ENCODE measurements at regions not wholly inside any gene's neighbourhood (a gene's known extent, or its start where the extent isn't known, plus 50 kb on each side); places are given as distances from the start of the nearest gene placed in this dataset.

DNA sequence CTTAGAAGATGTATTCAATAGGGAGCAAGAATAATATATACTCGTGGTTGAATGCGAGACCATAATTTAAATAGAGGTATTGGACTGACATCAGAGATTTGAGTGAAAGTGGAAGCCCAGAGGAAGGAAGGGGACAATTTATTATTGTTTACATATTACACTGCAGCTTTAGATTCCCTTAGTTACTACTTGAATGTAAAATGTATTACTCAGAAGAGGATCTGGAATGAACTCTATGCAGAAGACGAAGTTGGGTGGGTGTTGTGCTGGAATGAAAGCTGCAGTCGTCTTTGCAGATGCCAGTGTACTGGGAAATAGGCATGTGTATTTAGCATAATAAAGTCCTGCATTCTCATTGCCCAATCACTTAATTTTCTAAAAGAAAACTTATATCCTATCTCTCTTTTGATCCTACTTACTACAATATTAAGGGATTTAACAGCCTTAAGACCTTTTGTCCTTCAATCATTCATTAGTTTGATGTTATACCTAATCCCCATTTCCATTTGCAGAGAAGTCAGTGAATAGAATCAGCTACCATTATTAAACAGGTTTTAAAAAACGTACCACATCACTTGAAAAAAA is 570.7 kb upstream of the WWC1 start:
- no peak overlapping the region for H3K4me3 ChIP-seq
- WGBS (ENCODE audit: insufficient coverage, low coverage, low lambda C conversion rate, missing lambda C conversion rate), result 33% methylated on average over 5 of the region's 5 CpGs
- DNase-seq (no peak), ATAC-seq (no peak)
- H3K36me3 ChIP-seq, result no peaks in the 10 kb centered on the region
- no peak for TF ChIP-seq POLR2A (IDR thresholded peaks at IDR 0.05)
- TF ChIP-seq, protein P1, sequence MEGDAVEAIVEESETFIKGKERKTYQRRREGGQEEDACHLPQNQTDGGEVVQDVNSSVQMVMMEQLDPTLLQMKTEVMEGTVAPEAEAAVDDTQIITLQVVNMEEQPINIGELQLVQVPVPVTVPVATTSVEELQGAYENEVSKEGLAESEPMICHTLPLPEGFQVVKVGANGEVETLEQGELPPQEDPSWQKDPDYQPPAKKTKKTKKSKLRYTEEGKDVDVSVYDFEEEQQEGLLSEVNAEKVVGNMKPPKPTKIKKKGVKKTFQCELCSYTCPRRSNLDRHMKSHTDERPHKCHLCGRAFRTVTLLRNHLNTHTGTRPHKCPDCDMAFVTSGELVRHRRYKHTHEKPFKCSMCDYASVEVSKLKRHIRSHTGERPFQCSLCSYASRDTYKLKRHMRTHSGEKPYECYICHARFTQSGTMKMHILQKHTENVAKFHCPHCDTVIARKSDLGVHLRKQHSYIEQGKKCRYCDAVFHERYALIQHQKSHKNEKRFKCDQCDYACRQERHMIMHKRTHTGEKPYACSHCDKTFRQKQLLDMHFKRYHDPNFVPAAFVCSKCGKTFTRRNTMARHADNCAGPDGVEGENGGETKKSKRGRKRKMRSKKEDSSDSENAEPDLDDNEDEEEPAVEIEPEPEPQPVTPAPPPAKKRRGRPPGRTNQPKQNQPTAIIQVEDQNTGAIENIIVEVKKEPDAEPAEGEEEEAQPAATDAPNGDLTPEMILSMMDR (IDR thresholded peaks at IDR 0.05), result no peak
- no peaks in the 10 kb centered on the region for H3K27me3 ChIP-seq
- no peaks in the 10 kb centered on the region for H3K4me1 ChIP-seq
- no peaks in the 10 kb centered on the region for H3K9me3 ChIP-seq
- H3K27ac ChIP-seq, result no peak overlapping the region
- intact Hi-C loops (cut with DNase I), result loop anchor here in 1 of 2 donors (10.0 kb wide), 1 partner anchor 324 kb away; no protein-coding TSS in a partner anchor

DNA sequence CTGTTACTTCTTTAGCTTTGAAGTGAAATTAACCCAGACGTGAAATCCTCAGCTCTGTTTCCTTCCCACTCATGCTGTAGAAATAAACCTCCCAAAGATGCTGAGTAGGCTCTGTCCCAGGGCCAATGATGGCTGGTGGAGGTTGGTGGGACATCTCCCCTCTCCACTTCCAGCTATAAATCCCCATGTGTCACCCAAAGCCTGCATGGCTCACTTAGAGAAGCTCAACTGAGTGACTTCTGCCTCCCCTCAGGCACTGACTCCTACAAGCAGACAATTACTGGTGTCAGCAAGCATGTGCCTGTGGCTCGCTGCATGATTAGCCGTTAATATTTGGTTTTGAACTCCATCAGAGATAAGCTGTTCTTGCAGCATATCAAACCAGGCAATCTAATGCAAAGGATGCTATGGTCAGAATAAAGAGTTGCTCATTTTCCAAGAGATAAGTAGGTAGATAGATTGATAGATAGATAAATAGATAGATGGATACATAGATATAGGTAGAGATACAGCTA is 569.5 kb upstream of the WWC1 start:
- DNase-seq, result no peak
- Histone ChIP-seq H3K9me3 (no peaks in the 10 kb centered on the region), H3K4me3 (no peak overlapping the region), H3K27me3 (no peaks in the 10 kb centered on the region), H3K36me3 (no peaks in the 10 kb centered on the region), H3K4me1 (no peaks in the 10 kb centered on the region), H3K27ac (no peak overlapping the region)
- TF ChIP-seq POLR2A (IDR thresholded peaks at IDR 0.05), result no peak
- TF ChIP-seq, protein P1 (IDR thresholded peaks at IDR 0.05), result no peak
- ATAC-seq, result no peak
- intact Hi-C loops (cut with DNase I), result loop anchor here in 1 of 2 donors (10.0 kb wide), 1 partner anchor 323 kb away; no protein-coding TSS in a partner anchor
- WGBS (ENCODE audit: insufficient coverage, low coverage, low lambda C conversion rate, missing lambda C conversion rate), result 56% methylated on average over 3 of the region's 3 CpGs

DNA sequence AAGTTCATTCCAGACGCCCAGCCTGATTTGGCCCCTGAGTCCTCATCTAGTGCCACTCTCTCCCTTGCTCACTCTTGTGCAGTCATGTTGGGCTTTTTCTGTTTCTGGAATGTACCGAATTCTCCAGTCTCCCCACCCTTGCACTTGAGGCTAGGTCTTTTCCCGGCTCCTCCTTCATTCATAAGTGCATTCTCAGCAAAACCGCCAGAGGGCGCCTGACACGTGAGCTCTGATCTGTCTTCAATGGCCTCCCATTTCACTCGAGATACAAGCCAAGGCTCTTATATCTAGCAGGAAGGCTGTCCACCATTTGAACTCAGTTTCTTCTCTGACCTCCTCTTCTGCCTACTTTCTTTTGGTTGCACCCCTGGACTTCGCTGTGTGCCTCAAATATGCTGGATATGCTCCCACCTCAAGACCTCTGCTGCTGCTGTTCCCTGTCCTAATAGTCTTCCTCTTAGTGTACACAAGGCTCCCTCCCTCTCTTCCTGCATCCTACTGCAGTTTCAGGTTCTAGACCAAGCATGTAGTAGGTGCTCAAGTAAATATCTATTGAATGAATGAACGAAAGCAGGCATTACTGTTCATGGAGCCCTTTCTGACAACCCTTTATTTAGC is 568.1 kb upstream of the WWC1 start:
- TF ChIP-seq, protein P1 (IDR thresholded peaks at IDR 0.05), result peak; percentile 81 to 89 (median 88)
- TF ChIP-seq POLR2A (IDR thresholded peaks at IDR 0.05), result no peak
- ATAC-seq (peak; percentile 94 to 98 (median 98)), DNase-seq (peak; percentile 62 to 68 (median 65))
- Histone ChIP-seq H3K4me3 (no peak overlapping the region), H3K36me3 (no peaks in the 10 kb centered on the region), H3K9me3 (no peaks in the 10 kb centered on the region), H3K27ac (no peak overlapping the region), H3K4me1 (no peaks in the 10 kb centered on the region), H3K27me3 (no peaks in the 10 kb centered on the region)
- WGBS (ENCODE audit: insufficient coverage, low coverage, low lambda C conversion rate, missing lambda C conversion rate), result 16% methylated on average over 9 of the region's 9 CpGs
- intact Hi-C loops (cut with DNase I), result loop anchor here in 1 of 2 donors (10.0 kb wide), 1 partner anchor 321 kb away; no protein-coding TSS in a partner anchor

DNA sequence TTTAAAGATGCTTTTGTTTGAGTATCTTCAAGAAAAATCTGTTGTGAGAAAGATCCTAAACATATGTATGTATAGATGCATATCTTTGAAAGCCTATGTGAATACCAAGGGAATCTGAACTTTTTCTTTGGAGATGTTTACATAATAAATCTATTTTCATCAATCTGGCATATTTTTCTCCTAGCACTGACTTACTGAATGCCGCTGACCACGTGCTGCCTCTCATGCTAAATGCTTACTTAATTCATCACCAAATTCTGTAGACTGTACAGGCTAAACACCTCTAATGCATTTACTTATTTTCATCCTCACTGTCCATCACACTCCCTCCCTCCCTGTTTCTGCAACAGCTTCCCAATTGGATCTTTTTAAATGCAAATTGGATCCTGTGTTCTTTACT is 566.2 kb upstream of the WWC1 start:
- Histone ChIP-seq H3K4me1 (no peaks in the 10 kb centered on the region), H3K27me3 (no peaks in the 10 kb centered on the region), H3K9me3 (no peaks in the 10 kb centered on the region), H3K4me3 (no peak overlapping the region), H3K36me3 (no peaks in the 10 kb centered on the region), H3K27ac (no peak overlapping the region)
- no peak for TF ChIP-seq POLR2A (IDR thresholded peaks at IDR 0.05)
- TF ChIP-seq, protein P1 (IDR thresholded peaks at IDR 0.05), result no peak
- ATAC-seq (no peak), DNase-seq (no peak)
- intact Hi-C loops (cut with DNase I), result loop anchor here in 1 of 2 donors (10.0 kb wide), 1 partner anchor 320 kb away; no protein-coding TSS in a partner anchor
- WGBS (ENCODE audit: insufficient coverage, low coverage, low lambda C conversion rate, missing lambda C conversion rate), result 72% methylated on average over 2 of the region's 2 CpGs
